Calu3 (cell line): ENCODE measurements at regions not wholly inside any gene's neighbourhood (a gene's known extent, or its start where the extent isn't known, plus 50 kb on each side); places are given as distances from the start of the nearest gene placed in this dataset.

Source experiments
- BruUV-seq: library from RNA; stranded (reverse); fragments of 400-500 nt; replicated peaks from 2 replicates; lab custom pipeline; 2021; lab: Mats Ljungman, UMichigan
- CTCF ChIA-PET: fragments of 300-600 bp; sonication (Branson Sonifier 250); formaldehyde crosslinking; loops from one replicate; lab custom pipeline; 2022; ENCODE audit warnings: antibody characterized with exemption; lab: Charles Lee
- DNase-seq: peaks from one replicate; pipeline ENCODE4 v3.0.0; 2022
- H3K27ac Mint-ChIP-seq: one replicate; pipeline ENCODE4 v1.8.0; 2022; ENCODE audit warnings: mixed read lengths; ENCODE audit not compliant: unreplicated experiment
- H3K27me3 Mint-ChIP-seq: one replicate; pipeline ENCODE4 v1.8.0; 2022; ENCODE audit warnings: mixed read lengths; ENCODE audit not compliant: unreplicated experiment
- H3K36me3 Mint-ChIP-seq: one replicate; pipeline ENCODE4 v1.8.0; 2022; ENCODE audit warnings: mild to moderate bottlenecking, moderate library complexity, mixed read lengths; ENCODE audit not compliant: insufficient read depth, unreplicated experiment
- H3K4me1 Mint-ChIP-seq: one replicate; pipeline ENCODE4 v1.8.0; 2022; ENCODE audit warnings: mild to moderate bottlenecking, low read depth, mixed read lengths; ENCODE audit not compliant: unreplicated experiment
- H3K4me3 Mint-ChIP-seq: one replicate; pipeline ENCODE4 v1.8.0; 2022; ENCODE audit warnings: mild to moderate bottlenecking, low read depth, moderate library complexity, mixed read lengths; ENCODE audit not compliant: unreplicated experiment
- H3K9me3 Mint-ChIP-seq: one replicate; pipeline ENCODE4 v1.8.0; 2022; ENCODE audit warnings: low read depth, mixed read lengths; ENCODE audit not compliant: unreplicated experiment
- intact Hi-C: fragments of 100-400 bp; cut with micrococcal nuclease; formaldehyde crosslinking; loops from one replicate; pipeline ENCODE4 v1.10.0; 2022; ENCODE audit not compliant: unreplicated experiment
- TF ChIP-seq, protein P1 (sequence below): fragments of 200-600 bp; IDR thresholded peaks from one replicate; pipeline ENCODE4 v1.8.0; 2022; ENCODE audit warnings: antibody characterized with exemption; ENCODE audit not compliant: unreplicated experiment

- intact Hi-C loops = no loop called here
- BruUV-seq = no TSS peak
- Mint-ChIP-seq H3K4me1 (no peaks in the 10 kb centered on the region), H3K27me3 (no peaks in the 10 kb centered on the region), H3K9me3 (no peaks in the 10 kb centered on the region), H3K36me3 (peaks cover 5% of the 10 kb centered on the region), H3K27ac (no peak overlapping the region), H3K4me3 (no peak overlapping the region)
- DNase-seq = no peak
- CTCF ChIA-PET = no interaction called here
- TF ChIP-seq, protein P1, sequence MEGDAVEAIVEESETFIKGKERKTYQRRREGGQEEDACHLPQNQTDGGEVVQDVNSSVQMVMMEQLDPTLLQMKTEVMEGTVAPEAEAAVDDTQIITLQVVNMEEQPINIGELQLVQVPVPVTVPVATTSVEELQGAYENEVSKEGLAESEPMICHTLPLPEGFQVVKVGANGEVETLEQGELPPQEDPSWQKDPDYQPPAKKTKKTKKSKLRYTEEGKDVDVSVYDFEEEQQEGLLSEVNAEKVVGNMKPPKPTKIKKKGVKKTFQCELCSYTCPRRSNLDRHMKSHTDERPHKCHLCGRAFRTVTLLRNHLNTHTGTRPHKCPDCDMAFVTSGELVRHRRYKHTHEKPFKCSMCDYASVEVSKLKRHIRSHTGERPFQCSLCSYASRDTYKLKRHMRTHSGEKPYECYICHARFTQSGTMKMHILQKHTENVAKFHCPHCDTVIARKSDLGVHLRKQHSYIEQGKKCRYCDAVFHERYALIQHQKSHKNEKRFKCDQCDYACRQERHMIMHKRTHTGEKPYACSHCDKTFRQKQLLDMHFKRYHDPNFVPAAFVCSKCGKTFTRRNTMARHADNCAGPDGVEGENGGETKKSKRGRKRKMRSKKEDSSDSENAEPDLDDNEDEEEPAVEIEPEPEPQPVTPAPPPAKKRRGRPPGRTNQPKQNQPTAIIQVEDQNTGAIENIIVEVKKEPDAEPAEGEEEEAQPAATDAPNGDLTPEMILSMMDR = no peak
Observed at GRCh38 chr4:120454788-120455187, 388.1 kb upstream of the MAD2L1 start.

GRCh38 chr4:120452536-120452935, 385.9 kb upstream of the MAD2L1 start:
- CTCF ChIA-PET = no interaction called here
- Mint-ChIP-seq H3K9me3 (no peaks in the 10 kb centered on the region), H3K36me3 (peaks cover 5% of the 10 kb centered on the region), H3K27ac (no peak overlapping the region), H3K4me3 (no peak overlapping the region), H3K27me3 (no peaks in the 10 kb centered on the region), H3K4me1 (no peaks in the 10 kb centered on the region)
- intact Hi-C loops = no loop called here
- TF ChIP-seq, protein P1 = no peak
- no peak for DNase-seq
- BruUV-seq = no TSS peak

- H3K27ac Mint-ChIP-seq = no peak overlapping the region
- CTCF ChIA-PET = no interaction called here
- H3K4me3 Mint-ChIP-seq = no peak overlapping the region
- BruUV-seq = no TSS peak
- no peak for DNase-seq
- TF ChIP-seq, protein P1 = no peak
- H3K36me3 Mint-ChIP-seq = peaks cover 5% of the 10 kb centered on the region
- H3K27me3 Mint-ChIP-seq = no peaks in the 10 kb centered on the region
- H3K4me1 Mint-ChIP-seq = no peaks in the 10 kb centered on the region
- intact Hi-C loops = no loop called here
- H3K9me3 Mint-ChIP-seq = no peaks in the 10 kb centered on the region
Observed at GRCh38 chr4:120452001-120452400, 385.4 kb upstream of the MAD2L1 start.

- TF ChIP-seq, protein P1 = no peak
- H3K27ac Mint-ChIP-seq = no peak overlapping the region
- CTCF ChIA-PET = no interaction called here
Observed at GRCh38 chr4:120447774-120448173, 381.1 kb upstream of the MAD2L1 start.

More at GRCh38 chr4:120447774-120448173, 381.1 kb upstream of the MAD2L1 start:
- DNase-seq = no peak
- Mint-ChIP-seq H3K9me3 (no peaks in the 10 kb centered on the region), H3K4me3 (no peak overlapping the region), H3K4me1 (no peaks in the 10 kb centered on the region), H3K36me3 (no peaks in the 10 kb centered on the region), H3K27me3 (no peaks in the 10 kb centered on the region)
- BruUV-seq = no TSS peak
- intact Hi-C loops = no loop called here
